HEK293 (cell line): ENCODE measurements at regions not wholly inside any gene's neighbourhood (a gene's known extent, or its start where the extent isn't known, plus 50 kb on each side); places are given as distances from the start of the nearest gene placed in this dataset.

ENCODE experiments used
- CTCF ChIA-PET: fragments of 350-600 bp; formaldehyde crosslinking; extraction: SDS; loops from one replicate; lab custom pipeline; 2021; ENCODE audit warnings: antibody characterized with exemption; lab: Yijun Ruan, JAX
- POLR2A ChIA-PET: fragments of 300-600 bp; formaldehyde crosslinking; extraction: SDS; loops from one replicate; lab custom pipeline; 2020; ENCODE audit warnings: antibody characterized with exemption, inconsistent platforms; lab: Yijun Ruan, JAX
- H3K27ac ChIP-seq: fragments of 200-500 bp; sonication (Bioruptor generic); 2 replicates; pipeline ENCODE4 v1.5.1; 2014; ENCODE audit warnings: low read depth, low read length, control low read depth, inconsistent platforms; ENCODE audit errors: extremely low read depth
- H3K36me3 ChIP-seq, 2 experiments: fragments of 200-500 bp in 1 of 2; sonication (Bioruptor generic) in 1 of 2; 1 replicate in 1 of 2; 2 replicates in 1 of 2; pipeline ENCODE4 v1.5.1; 2014 to 2017; ENCODE audit warnings: inconsistent platforms in 2 of 2, low read length in 2 of 2; ENCODE audit not compliant: control insufficient read depth in 2 of 2, insufficient read depth in 1 of 2
- H3K4me1 ChIP-seq: fragments of 200-500 bp; sonication (Bioruptor generic); 2 replicates; pipeline ENCODE4 v1.5.1; 2014; ENCODE audit warnings: mild to moderate bottlenecking, low read length, inconsistent platforms; ENCODE audit not compliant: control insufficient read depth, insufficient read depth
- H3K4me3 ChIP-seq: 2 replicates; pipeline ENCODE4 v1.5.1; 2011; ENCODE audit warnings: low read depth, mild to moderate bottlenecking, control low read depth, low read length, moderate library complexity
- H3K9me3 ChIP-seq: fragments of 200-500 bp; sonication (Bioruptor generic); 2 replicates; pipeline ENCODE4 v1.5.1; 2014; ENCODE audit warnings: low read depth, low read length, inconsistent platforms; ENCODE audit not compliant: control insufficient read depth, insufficient read depth
- GFI1B ChIP-seq: fragments of 450-650 bp; formaldehyde crosslinking; IDR thresholded peaks from 2 replicates; pipeline ENCODE4 v1.5.1; 2016; ENCODE audit warnings: missing biosample characterization, missing genetic modification characterization
- HOXC10 ChIP-seq: sonication (generic); formaldehyde crosslinking; IDR thresholded peaks from 2 replicates; pipeline ENCODE4 v1.8.1; 2023; ENCODE audit warnings: mild to moderate bottlenecking, missing genetic modification reagents
- KLF1 ChIP-seq: fragments of 450-650 bp; formaldehyde crosslinking; IDR thresholded peaks from 2 replicates; pipeline ENCODE4 v1.5.1; 2016; ENCODE audit warnings: missing biosample characterization, missing genetic modification characterization
- KLF10 ChIP-seq: fragments of 450-650 bp; IDR thresholded peaks from 2 replicates; pipeline ENCODE4 v1.5.1; 2018; ENCODE audit warnings: missing biosample characterization, mild to moderate bottlenecking, missing genetic modification characterization
- KLF8 ChIP-seq: fragments of 450-650 bp; formaldehyde crosslinking; IDR thresholded peaks from 2 replicates; pipeline ENCODE4 v1.5.1; 2016; ENCODE audit warnings: missing biosample characterization, missing genetic modification characterization
- OSR2 ChIP-seq: fragments of 450-650 bp; formaldehyde crosslinking; IDR thresholded peaks from 2 replicates; pipeline ENCODE4 v1.5.1; 2016; ENCODE audit warnings: missing biosample characterization, missing genetic modification characterization
- SP7 ChIP-seq: fragments of 450-650 bp; formaldehyde crosslinking; IDR thresholded peaks from 2 replicates; pipeline ENCODE4 v1.5.1; 2016; ENCODE audit warnings: missing biosample characterization, missing genetic modification characterization
- TCF7L2 ChIP-seq: IDR thresholded peaks from 2 replicates; pipeline ENCODE4 v1.6.1; 2011; ENCODE audit warnings: low read depth, mild to moderate bottlenecking, inconsistent platforms, low read length, moderate library complexity, borderline replicate concordance
- ZFP3 ChIP-seq: fragments of 450-650 bp; formaldehyde crosslinking; IDR thresholded peaks from 2 replicates; pipeline ENCODE4 v1.5.1; 2016; ENCODE audit warnings: low read depth, missing biosample characterization, missing genetic modification characterization
- ZFP37 ChIP-seq: fragments of 450-650 bp; formaldehyde crosslinking; IDR thresholded peaks from 2 replicates; pipeline ENCODE4 v1.5.1; 2016; ENCODE audit warnings: missing biosample characterization, missing genetic modification characterization
- ZNF169 ChIP-seq: fragments of 450-650 bp; formaldehyde crosslinking; IDR thresholded peaks from 2 replicates; pipeline ENCODE4 v1.5.1; 2016; ENCODE audit warnings: missing biosample characterization, missing genetic modification characterization
- ZNF184 ChIP-seq: fragments of 450-650 bp; IDR thresholded peaks from 2 replicates; pipeline ENCODE4 v1.5.1; 2018; ENCODE audit warnings: missing biosample characterization, mild to moderate bottlenecking, missing genetic modification characterization
- ZNF239 ChIP-seq: fragments of 450-650 bp; formaldehyde crosslinking; IDR thresholded peaks from 2 replicates; pipeline ENCODE4 v1.5.1; 2016; ENCODE audit warnings: missing biosample characterization, missing genetic modification characterization
- ZNF266 ChIP-seq: fragments of 450-650 bp; formaldehyde crosslinking; IDR thresholded peaks from 2 replicates; pipeline ENCODE4 v1.5.1; 2016; ENCODE audit warnings: missing biosample characterization, missing genetic modification characterization, low read depth
- ZNF37A ChIP-seq: fragments of 450-650 bp; IDR thresholded peaks from 2 replicates; pipeline ENCODE4 v1.5.1; 2018; ENCODE audit warnings: missing biosample characterization, missing genetic modification characterization
- ZNF391 ChIP-seq: fragments of 450-650 bp; formaldehyde crosslinking; IDR thresholded peaks from 2 replicates; pipeline ENCODE4 v1.5.1; 2016; ENCODE audit warnings: low read depth, missing biosample characterization, missing genetic modification characterization, borderline replicate concordance
- ZNF416 ChIP-seq: fragments of 450-650 bp; formaldehyde crosslinking; IDR thresholded peaks from 2 replicates; pipeline ENCODE4 v1.5.1; 2016; ENCODE audit warnings: missing biosample characterization, missing genetic modification characterization
- ZNF510 ChIP-seq: fragments of 450-650 bp; formaldehyde crosslinking; IDR thresholded peaks from 2 replicates; pipeline ENCODE4 v1.5.1; 2018; ENCODE audit warnings: mild to moderate bottlenecking, missing genetic modification characterization, missing biosample characterization; ENCODE audit not compliant: insufficient replicate concordance
- ZNF548 ChIP-seq: fragments of 450-650 bp; formaldehyde crosslinking; IDR thresholded peaks from 2 replicates; pipeline ENCODE4 v1.5.1; 2016; ENCODE audit warnings: missing biosample characterization, missing genetic modification characterization
- ZNF561 ChIP-seq: fragments of 450-650 bp; IDR thresholded peaks from 2 replicates; pipeline ENCODE4 v1.5.1; 2018; ENCODE audit warnings: missing biosample characterization, missing genetic modification characterization, borderline replicate concordance
- ZNF670 ChIP-seq: fragments of 450-650 bp; formaldehyde crosslinking; IDR thresholded peaks from 2 replicates; pipeline ENCODE4 v1.5.1; 2016; ENCODE audit warnings: missing biosample characterization, missing genetic modification characterization, low read depth
- ZNF830 ChIP-seq: fragments of 450-650 bp; IDR thresholded peaks from 2 replicates; pipeline ENCODE4 v1.5.0; 2018; ENCODE audit warnings: missing biosample characterization, missing genetic modification characterization, low read depth, mild to moderate bottlenecking, moderate library complexity
- TF ChIP-seq, protein P1 (sequence below): fragments of 450-650 bp; formaldehyde crosslinking; IDR thresholded peaks from 2 replicates; pipeline ENCODE4 v1.5.1; 2016; ENCODE audit warnings: missing biosample characterization, missing genetic modification characterization
- TF ChIP-seq, protein P2 (sequence below): fragments of 450-650 bp; formaldehyde crosslinking; IDR thresholded peaks from 2 replicates; pipeline ENCODE4 v1.5.1; 2016; ENCODE audit warnings: missing biosample characterization, missing genetic modification characterization
- TF ChIP-seq, protein P3 (sequence below): fragments of 450-650 bp; formaldehyde crosslinking; IDR thresholded peaks from 2 replicates; pipeline ENCODE4 v1.5.1; 2016; ENCODE audit warnings: missing biosample characterization, missing genetic modification characterization, low read depth
- TF ChIP-seq, protein P4 (sequence below): fragments of 450-650 bp; formaldehyde crosslinking; IDR thresholded peaks from 2 replicates; pipeline ENCODE4 v1.5.1; 2017; ENCODE audit warnings: missing biosample characterization, missing genetic modification characterization
- TF ChIP-seq, protein P5 (sequence below): fragments of 450-650 bp; formaldehyde crosslinking; IDR thresholded peaks from 2 replicates; pipeline ENCODE4 v1.5.1; 2016; ENCODE audit warnings: missing biosample characterization, missing genetic modification characterization

DNA sequence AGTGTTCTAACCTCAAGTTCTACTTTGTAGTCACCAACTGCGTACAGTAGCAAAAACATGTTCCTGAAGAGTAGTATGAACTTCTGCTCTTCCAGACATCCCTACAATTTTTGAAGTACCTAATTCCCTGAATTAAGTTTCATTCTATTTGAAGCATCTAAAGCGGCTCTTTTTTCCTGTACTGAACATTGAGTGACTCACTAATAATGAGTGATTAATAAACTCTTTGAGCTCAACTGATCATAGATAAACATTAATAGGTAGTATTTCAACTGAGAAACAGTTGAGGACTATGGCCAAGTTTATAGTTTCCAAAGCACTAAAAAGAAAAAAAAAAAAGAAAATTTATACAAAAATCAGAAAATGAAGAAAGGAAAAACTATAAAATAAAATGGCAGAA, 683.1 kb downstream of the LTN1 start:
- no peaks in the 10 kb centered on the region for H3K9me3 ChIP-seq

DNA sequence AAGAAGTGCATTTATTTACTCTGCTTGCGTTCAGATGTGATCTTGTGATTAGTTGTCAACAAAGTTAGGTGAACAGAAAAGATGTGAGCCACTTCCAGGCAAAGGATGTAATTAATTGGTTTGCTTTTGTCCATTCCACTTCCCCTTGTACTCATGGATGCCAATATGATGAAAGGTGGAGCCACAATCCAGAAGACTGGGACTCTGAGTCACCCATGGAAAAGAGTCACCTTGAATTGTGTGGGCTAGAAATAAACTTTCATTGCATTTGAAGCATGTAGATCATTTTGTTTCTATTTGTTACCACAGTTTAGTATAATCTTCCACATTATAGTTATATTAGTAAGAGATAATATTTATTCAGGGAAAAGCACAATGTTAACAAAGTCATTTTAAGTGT, 684.2 kb downstream of the LTN1 start:
- ChIA-PET POLR2A (no interaction called here), CTCF (no interaction called here)
- no peak overlapping the region for H3K4me3 ChIP-seq
- H3K4me1 ChIP-seq: no peaks in the 10 kb centered on the region
- no peaks in the 10 kb centered on the region for H3K9me3 ChIP-seq
- TF ChIP-seq ZNF670: no peak
- no peak for TF ChIP-seq KLF8 (tag by site-specific recombination)
- TF ChIP-seq SP7: no peak
- TF ChIP-seq ZNF510 (tag by site-specific recombination): no peak
- no peak for TF ChIP-seq ZFP37 (tag by site-specific recombination)
- TF ChIP-seq OSR2 (tag by site-specific recombination): no peak
- no peak for TF ChIP-seq ZNF830 (tag by site-specific recombination)
- TF ChIP-seq, protein P1, sequence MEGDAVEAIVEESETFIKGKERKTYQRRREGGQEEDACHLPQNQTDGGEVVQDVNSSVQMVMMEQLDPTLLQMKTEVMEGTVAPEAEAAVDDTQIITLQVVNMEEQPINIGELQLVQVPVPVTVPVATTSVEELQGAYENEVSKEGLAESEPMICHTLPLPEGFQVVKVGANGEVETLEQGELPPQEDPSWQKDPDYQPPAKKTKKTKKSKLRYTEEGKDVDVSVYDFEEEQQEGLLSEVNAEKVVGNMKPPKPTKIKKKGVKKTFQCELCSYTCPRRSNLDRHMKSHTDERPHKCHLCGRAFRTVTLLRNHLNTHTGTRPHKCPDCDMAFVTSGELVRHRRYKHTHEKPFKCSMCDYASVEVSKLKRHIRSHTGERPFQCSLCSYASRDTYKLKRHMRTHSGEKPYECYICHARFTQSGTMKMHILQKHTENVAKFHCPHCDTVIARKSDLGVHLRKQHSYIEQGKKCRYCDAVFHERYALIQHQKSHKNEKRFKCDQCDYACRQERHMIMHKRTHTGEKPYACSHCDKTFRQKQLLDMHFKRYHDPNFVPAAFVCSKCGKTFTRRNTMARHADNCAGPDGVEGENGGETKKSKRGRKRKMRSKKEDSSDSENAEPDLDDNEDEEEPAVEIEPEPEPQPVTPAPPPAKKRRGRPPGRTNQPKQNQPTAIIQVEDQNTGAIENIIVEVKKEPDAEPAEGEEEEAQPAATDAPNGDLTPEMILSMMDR (tag by site-specific recombination): no peak
- TF ChIP-seq HOXC10 (CRISPR knock-in tag): no peak
- no peak for TF ChIP-seq ZNF169 (tag by site-specific recombination)
- no peak for TF ChIP-seq TCF7L2
- TF ChIP-seq ZNF184 (tag by site-specific recombination): no peak
- no peak for TF ChIP-seq ZNF266 (tag by site-specific recombination)
- TF ChIP-seq, protein P2, sequence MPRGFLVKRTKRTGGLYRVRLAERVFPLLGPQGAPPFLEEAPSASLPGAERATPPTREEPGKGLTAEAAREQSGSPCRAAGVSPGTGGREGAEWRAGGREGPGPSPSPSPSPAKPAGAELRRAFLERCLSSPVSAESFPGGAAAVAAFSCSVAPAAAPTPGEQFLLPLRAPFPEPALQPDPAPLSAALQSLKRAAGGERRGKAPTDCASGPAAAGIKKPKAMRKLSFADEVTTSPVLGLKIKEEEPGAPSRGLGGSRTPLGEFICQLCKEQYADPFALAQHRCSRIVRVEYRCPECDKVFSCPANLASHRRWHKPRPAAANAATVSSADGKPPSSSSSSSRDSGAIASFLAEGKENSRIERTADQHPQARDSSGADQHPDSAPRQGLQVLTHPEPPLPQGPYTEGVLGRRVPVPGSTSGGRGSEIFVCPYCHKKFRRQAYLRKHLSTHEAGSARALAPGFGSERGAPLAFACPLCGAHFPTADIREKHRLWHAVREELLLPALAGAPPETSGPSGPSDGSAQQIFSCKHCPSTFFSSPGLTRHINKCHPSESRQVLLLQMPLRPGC (tag by site-specific recombination): no peak
- TF ChIP-seq ZNF239: no peak
- TF ChIP-seq ZNF561 (tag by site-specific recombination): no peak
- no peaks in the 10 kb centered on the region for H3K36me3 ChIP-seq
- H3K27ac ChIP-seq: no peak overlapping the region

More for the DNA sequence above, 683.1 kb downstream of the LTN1 start:
- Histone ChIP-seq H3K27ac (no peak overlapping the region), H3K36me3 (no peaks in the 10 kb centered on the region), H3K4me1 (no peaks in the 10 kb centered on the region), H3K4me3 (no peak overlapping the region)
- CTCF ChIA-PET: no interaction called here
- TF ChIP-seq ZFP3 (no peak), ZNF37A (tag by site-specific recombination) (no peak), KLF10 (tag by site-specific recombination) (no peak), KLF1 (no peak), ZNF391 (tag by site-specific recombination) (no peak), GFI1B (tag by site-specific recombination) (no peak), ZNF416 (tag by site-specific recombination) (no peak), ZNF548 (tag by site-specific recombination) (no peak)
- TF ChIP-seq, protein P3, sequence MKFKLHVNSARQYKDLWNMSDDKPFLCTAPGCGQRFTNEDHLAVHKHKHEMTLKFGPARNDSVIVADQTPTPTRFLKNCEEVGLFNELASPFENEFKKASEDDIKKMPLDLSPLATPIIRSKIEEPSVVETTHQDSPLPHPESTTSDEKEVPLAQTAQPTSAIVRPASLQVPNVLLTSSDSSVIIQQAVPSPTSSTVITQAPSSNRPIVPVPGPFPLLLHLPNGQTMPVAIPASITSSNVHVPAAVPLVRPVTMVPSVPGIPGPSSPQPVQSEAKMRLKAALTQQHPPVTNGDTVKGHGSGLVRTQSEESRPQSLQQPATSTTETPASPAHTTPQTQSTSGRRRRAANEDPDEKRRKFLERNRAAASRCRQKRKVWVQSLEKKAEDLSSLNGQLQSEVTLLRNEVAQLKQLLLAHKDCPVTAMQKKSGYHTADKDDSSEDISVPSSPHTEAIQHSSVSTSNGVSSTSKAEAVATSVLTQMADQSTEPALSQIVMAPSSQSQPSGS (tag by site-specific recombination): no peak
- TF ChIP-seq, protein P4, sequence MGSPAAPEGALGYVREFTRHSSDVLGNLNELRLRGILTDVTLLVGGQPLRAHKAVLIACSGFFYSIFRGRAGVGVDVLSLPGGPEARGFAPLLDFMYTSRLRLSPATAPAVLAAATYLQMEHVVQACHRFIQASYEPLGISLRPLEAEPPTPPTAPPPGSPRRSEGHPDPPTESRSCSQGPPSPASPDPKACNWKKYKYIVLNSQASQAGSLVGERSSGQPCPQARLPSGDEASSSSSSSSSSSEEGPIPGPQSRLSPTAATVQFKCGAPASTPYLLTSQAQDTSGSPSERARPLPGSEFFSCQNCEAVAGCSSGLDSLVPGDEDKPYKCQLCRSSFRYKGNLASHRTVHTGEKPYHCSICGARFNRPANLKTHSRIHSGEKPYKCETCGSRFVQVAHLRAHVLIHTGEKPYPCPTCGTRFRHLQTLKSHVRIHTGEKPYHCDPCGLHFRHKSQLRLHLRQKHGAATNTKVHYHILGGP: no peak
- TF ChIP-seq, protein P5, sequence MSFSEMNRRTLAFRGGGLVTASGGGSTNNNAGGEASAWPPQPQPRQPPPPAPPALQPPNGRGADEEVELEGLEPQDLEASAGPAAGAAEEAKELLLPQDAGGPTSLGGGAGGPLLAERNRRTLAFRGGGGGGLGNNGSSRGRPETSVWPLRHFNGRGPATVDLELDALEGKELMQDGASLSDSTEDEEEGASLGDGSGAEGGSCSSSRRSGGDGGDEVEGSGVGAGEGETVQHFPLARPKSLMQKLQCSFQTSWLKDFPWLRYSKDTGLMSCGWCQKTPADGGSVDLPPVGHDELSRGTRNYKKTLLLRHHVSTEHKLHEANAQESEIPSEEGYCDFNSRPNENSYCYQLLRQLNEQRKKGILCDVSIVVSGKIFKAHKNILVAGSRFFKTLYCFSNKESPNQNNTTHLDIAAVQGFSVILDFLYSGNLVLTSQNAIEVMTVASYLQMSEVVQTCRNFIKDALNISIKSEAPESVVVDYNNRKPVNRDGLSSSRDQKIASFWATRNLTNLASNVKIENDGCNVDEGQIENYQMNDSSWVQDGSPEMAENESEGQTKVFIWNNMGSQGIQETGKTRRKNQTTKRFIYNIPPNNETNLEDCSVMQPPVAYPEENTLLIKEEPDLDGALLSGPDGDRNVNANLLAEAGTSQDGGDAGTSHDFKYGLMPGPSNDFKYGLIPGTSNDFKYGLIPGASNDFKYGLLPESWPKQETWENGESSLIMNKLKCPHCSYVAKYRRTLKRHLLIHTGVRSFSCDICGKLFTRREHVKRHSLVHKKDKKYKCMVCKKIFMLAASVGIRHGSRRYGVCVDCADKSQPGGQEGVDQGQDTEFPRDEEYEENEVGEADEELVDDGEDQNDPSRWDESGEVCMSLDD (tag by site-specific recombination): no peak
- POLR2A ChIA-PET: no interaction called here
